ENCODE measurements at regions not wholly inside any gene's neighbourhood (a gene's known extent, or its start where the extent isn't known, plus 50 kb on each side); places are given as distances from the start of the nearest gene placed in this dataset.

DNA sequence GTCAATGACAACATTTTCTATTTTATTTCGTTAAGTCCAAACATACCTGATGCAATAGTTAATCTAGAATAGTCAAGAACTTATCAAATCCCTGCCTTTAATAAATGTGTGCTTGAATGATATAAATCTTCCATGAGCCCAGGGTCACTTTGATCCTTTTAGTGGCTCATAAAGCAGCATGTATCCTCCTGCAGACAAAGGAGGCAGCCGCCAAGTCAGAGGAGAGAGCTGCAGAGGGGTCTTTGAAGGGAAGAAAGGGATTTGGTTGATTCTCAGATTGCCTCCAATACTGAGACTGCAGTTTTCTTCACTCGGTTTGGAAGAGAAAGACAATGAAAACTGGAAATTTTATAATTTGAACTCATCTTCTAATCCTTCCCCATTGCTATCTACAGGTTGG is 378.4 kb upstream of the PIK3C3 start (continued):
- TF ChIP-seq, protein P1, sequence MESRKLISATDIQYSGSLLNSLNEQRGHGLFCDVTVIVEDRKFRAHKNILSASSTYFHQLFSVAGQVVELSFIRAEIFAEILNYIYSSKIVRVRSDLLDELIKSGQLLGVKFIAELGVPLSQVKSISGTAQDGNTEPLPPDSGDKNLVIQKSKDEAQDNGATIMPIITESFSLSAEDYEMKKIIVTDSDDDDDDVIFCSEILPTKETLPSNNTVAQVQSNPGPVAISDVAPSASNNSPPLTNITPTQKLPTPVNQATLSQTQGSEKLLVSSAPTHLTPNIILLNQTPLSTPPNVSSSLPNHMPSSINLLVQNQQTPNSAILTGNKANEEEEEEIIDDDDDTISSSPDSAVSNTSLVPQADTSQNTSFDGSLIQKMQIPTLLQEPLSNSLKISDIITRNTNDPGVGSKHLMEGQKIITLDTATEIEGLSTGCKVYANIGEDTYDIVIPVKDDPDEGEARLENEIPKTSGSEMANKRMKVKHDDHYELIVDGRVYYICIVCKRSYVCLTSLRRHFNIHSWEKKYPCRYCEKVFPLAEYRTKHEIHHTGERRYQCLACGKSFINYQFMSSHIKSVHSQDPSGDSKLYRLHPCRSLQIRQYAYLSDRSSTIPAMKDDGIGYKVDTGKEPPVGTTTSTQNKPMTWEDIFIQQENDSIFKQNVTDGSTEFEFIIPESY (IDR thresholded peaks at IDR 0.05), result no peak
- no peak for TF ChIP-seq MYB (IDR thresholded peaks at IDR 0.05; ENCODE audit: borderline replicate concordance, low read depth, low read length)
- no peak for TF ChIP-seq ZSCAN29 (IDR thresholded peaks at IDR 0.05)
- TF ChIP-seq PML (IDR thresholded peaks at IDR 0.05; ENCODE audit: low read length), result no peak
- no peak for TF ChIP-seq EP300 (IDR thresholded peaks at IDR 0.05; ENCODE audit: borderline replicate concordance in 1 of 2, control insufficient read depth in 1 of 2, low read depth in 2 of 2, low read length in 2 of 2)
- no peak for TF ChIP-seq TAF1 (IDR thresholded peaks at IDR 0.05; ENCODE audit: borderline replicate concordance, low read depth, low read length)

DNA sequence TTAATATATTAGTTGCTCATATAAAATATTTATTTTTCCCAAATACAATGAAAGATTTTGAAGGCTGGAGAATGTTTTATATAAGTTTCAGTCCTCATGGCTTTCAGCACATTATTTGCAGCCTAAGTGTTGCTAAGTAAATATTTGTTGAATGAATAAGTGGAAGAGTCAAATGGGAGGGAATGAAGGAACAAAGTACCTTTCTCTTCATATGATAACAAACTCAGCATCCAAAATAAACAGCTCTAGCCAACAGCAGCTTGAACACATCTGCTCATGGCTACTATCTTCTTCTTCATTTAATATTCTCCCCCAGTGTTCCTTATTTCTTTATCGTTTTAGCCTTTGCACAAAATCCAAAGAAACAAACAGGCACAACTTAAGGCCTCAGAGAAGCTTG is 385.2 kb upstream of the PIK3C3 start:
- no peak for TF ChIP-seq RELA (IDR thresholded peaks at IDR 0.05; ENCODE audit: borderline replicate concordance, partially characterized antibody)
- no peak for TF ChIP-seq BCL11A (IDR thresholded peaks at IDR 0.05; ENCODE audit: low read depth, low read length)
- TF ChIP-seq, protein P2, sequence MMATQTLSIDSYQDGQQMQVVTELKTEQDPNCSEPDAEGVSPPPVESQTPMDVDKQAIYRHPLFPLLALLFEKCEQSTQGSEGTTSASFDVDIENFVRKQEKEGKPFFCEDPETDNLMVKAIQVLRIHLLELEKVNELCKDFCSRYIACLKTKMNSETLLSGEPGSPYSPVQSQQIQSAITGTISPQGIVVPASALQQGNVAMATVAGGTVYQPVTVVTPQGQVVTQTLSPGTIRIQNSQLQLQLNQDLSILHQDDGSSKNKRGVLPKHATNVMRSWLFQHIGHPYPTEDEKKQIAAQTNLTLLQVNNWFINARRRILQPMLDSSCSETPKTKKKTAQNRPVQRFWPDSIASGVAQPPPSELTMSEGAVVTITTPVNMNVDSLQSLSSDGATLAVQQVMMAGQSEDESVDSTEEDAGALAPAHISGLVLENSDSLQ (IDR thresholded peaks at IDR 0.05), result no peak
- TF ChIP-seq KDM1A (IDR thresholded peaks at IDR 0.05; ENCODE audit: borderline replicate concordance), result no peak
- TF ChIP-seq, protein P3, sequence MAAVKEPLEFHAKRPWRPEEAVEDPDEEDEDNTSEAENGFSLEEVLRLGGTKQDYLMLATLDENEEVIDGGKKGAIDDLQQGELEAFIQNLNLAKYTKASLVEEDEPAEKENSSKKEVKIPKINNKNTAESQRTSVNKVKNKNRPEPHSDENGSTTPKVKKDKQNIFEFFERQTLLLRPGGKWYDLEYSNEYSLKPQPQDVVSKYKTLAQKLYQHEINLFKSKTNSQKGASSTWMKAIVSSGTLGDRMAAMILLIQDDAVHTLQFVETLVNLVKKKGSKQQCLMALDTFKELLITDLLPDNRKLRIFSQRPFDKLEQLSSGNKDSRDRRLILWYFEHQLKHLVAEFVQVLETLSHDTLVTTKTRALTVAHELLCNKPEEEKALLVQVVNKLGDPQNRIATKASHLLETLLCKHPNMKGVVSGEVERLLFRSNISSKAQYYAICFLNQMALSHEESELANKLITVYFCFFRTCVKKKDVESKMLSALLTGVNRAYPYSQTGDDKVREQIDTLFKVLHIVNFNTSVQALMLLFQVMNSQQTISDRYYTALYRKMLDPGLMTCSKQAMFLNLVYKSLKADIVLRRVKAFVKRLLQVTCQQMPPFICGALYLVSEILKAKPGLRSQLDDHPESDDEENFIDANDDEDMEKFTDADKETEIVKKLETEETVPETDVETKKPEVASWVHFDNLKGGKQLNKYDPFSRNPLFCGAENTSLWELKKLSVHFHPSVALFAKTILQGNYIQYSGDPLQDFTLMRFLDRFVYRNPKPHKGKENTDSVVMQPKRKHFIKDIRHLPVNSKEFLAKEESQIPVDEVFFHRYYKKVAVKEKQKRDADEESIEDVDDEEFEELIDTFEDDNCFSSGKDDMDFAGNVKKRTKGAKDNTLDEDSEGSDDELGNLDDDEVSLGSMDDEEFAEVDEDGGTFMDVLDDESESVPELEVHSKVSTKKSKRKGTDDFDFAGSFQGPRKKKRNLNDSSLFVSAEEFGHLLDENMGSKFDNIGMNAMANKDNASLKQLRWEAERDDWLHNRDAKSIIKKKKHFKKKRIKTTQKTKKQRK (IDR thresholded peaks at IDR 0.05; ENCODE audit: low read depth, low read length), result no peak
- TF ChIP-seq POLR2AphosphoS2 (IDR thresholded peaks at IDR 0.05; ENCODE audit: low read depth, low read length), result no peak
- no peak for TF ChIP-seq MEF2A (IDR thresholded peaks at IDR 0.05; ENCODE audit: insufficient read depth, low read depth, low read length)
- Histone ChIP-seq H2AFZ (ENCODE audit: control insufficient read depth, low read depth, low read length) (no peak overlapping the region), H3K27me3 (replicated peaks in 1 of 2; ENCODE audit: control insufficient read depth in 2 of 2, insufficient read depth in 2 of 2, low read length in 1 of 2) (no peaks in the 10 kb centered on the region), H3K27ac (ENCODE audit: control insufficient read depth, insufficient read depth) (no peak overlapping the region), H3K36me3 (ENCODE audit: control insufficient read depth in 2 of 2, insufficient read depth in 2 of 2, low read length in 1 of 2) (no peaks in the 10 kb centered on the region), H3K4me3 (no peak overlapping the region), H3K4me1 (ENCODE audit: control insufficient read depth, insufficient read depth, low read length) (no peaks in the 10 kb centered on the region), H4K20me1 (ENCODE audit: control insufficient read depth, insufficient read depth) (no peaks in the 10 kb centered on the region), H3K79me2 (ENCODE audit: control insufficient read depth, insufficient read depth, low read length) (no peaks in the 10 kb centered on the region), H3K4me2 (ENCODE audit: control insufficient read depth, insufficient read depth) (no peak overlapping the region), H3K9me3 (replicated peaks; ENCODE audit: control insufficient read depth, insufficient read depth, low read length) (no peaks in the 10 kb centered on the region), H3K9ac (ENCODE audit: control insufficient read depth, insufficient read depth, low read length) (no peak overlapping the region)
- ChIA-PET POLR2A (no interaction called here), SMC1A (ENCODE audit: uncharacterized antibody, unreplicated experiment) (interaction anchor here (0.6 kb wide), 1 partner anchor 367 kb away, joined by 3 read pairs; no protein-coding TSS in a partner anchor), RAD21 (ENCODE audit: unreplicated experiment) (no interaction called here), CTCF (no interaction called here)
- DNase-seq (ENCODE audit: low read depth, low spot score), result no peak
- no peak for ATAC-seq
- in situ Hi-C loops (cut with MboI), result no loop called here
- 0% methylated on average over 1 of the region's 1 CpG for whole genome bisulfite sequencing (ENCODE audit: insufficient coverage, insufficient replicate concordance, low lambda C conversion rate, missing lambda C conversion rate)
- intact Hi-C loops (cut with micrococcal nuclease; ENCODE audit: unreplicated experiment), result no loop called here
- BruUV-seq (replicated peaks), result no TSS peak
- FAIRE-seq, result no peak

Measured in GM12878 (cell line).